SK-N-SH treated with all-trans-retinoic acid at 6 μM for 48 hours (cell line): ENCODE measurements at regions not wholly inside any gene's neighbourhood (a gene's known extent, or its start where the extent isn't known, plus 50 kb on each side); places are given as distances from the start of the nearest gene placed in this dataset.

ENCODE experiments used
- ARNTL ChIP-seq: fragments of 450-650 bp; formaldehyde crosslinking; IDR thresholded peaks from 2 replicates; pipeline ENCODE4 v1.5.0; 2020; ENCODE audit warnings: low read depth, mild to moderate bottlenecking, moderate library complexity, borderline replicate concordance
- CREB5 ChIP-seq: fragments of 250-450 bp; sonication (Bioruptor Pico); IDR thresholded peaks from 2 replicates; pipeline ENCODE4 v1.5.1; 2020; ENCODE audit warnings: low read depth, mild to moderate bottlenecking, moderate library complexity
- ESRRG ChIP-seq: fragments of 250-450 bp; sonication (Bioruptor Pico); IDR thresholded peaks from 2 replicates; pipeline ENCODE4 v1.6.1; 2021; ENCODE audit warnings: mild to moderate bottlenecking
- ZC3H10 ChIP-seq: fragments of 250-450 bp; sonication (Bioruptor Pico); IDR thresholded peaks from 2 replicates; pipeline ENCODE4 v1.5.1; 2021; ENCODE audit warnings: mild to moderate bottlenecking, moderate library complexity
- ZNF565 ChIP-seq: fragments of 450-650 bp; formaldehyde crosslinking; conservative IDR thresholded peaks from 2 replicates; pipeline ENCODE4 v1.5.0; 2020; ENCODE audit warnings: low read depth, mild to moderate bottlenecking, moderate library complexity

- no peak for TF ChIP-seq ZNF565 (CRISPR knock-in tag)
- no peak for TF ChIP-seq CREB5
- TF ChIP-seq ZC3H10 (CRISPR knock-in tag): no peak
- TF ChIP-seq ESRRG (CRISPR knock-in tag): no peak
- TF ChIP-seq ARNTL (CRISPR knock-in tag): no peak
Measured at GRCh38 chr2:180261976-180262375, 254.9 kb upstream of the CWC22 start.
